Activated CD4-positive, alpha-beta T cell treated with anti-CD3 and anti-CD28 coated beads, Interleukin-2, amount 50 U/mL, for 24 hours (primary cell): ENCODE measurements at regions not wholly inside any gene's neighbourhood (a gene's known extent, or its start where the extent isn't known, plus 50 kb on each side); places are given as distances from the start of the nearest gene placed in this dataset.
"Not testable (repeated sequence)": the region's sequence is repeated elsewhere in the genome, so short reads cannot be mapped to it uniquely, and the experiment has no call there.

Experiments used
- DNase-seq, 2 donors: peaks; one replicate each; pipeline ENCODE4 v3.0.0-alpha.2; 2020; ENCODE audit warnings: low read depth in 1 of 2, low spot score in 1 of 2

- DNase-seq: no peak
Measured at GRCh38 chr5:56307714-56308333, 74.7 kb upstream of the ANKRD55 start.

GRCh38 chr5:56306433-56307150, 73.5 kb upstream of the ANKRD55 start:
- no peak for DNase-seq

GRCh38 chr5:56305001-56305950, 72.1 kb upstream of the ANKRD55 start:
- no peak for DNase-seq

GRCh38 chr5:56303511-56303910, 70.4 kb upstream of the ANKRD55 start:
- DNase-seq: no peak

- DNase-seq: no peak
Measured at GRCh38 chr5:56302027-56302426, 68.9 kb upstream of the ANKRD55 start.

GRCh38 chr5:56301069-56301468, 67.9 kb upstream of the ANKRD55 start:
- DNase-seq: no peak

- no peak for DNase-seq
Measured at GRCh38 chr5:56299212-56299611, 66.1 kb upstream of the ANKRD55 start.

- no peak for DNase-seq
Measured at GRCh38 chr5:56298336-56299090, 65.4 kb upstream of the ANKRD55 start.

- DNase-seq: no peak
Measured at GRCh38 chr5:56297851-56298250, 64.7 kb upstream of the ANKRD55 start.

GRCh38 chr5:56295311-56295710, 62.2 kb upstream of the ANKRD55 start:
- not testable (repeated sequence) for DNase-seq

- no peak for DNase-seq
Measured at GRCh38 chr5:56294354-56294753, 61.2 kb upstream of the ANKRD55 start.

- not testable (repeated sequence) for DNase-seq
Measured at GRCh38 chr5:56292874-56293273, 59.7 kb upstream of the ANKRD55 start.

- DNase-seq: no peak
Measured at GRCh38 chr5:56291661-56292374, 58.7 kb upstream of the ANKRD55 start.

GRCh38 chr5:56291079-56291643, 58.0 kb upstream of the ANKRD55 start:
- no peak for DNase-seq

GRCh38 chr5:56290378-56291078, 57.4 kb upstream of the ANKRD55 start:
- no peak for DNase-seq

GRCh38 chr5:56289602-56289987, 56.5 kb upstream of the ANKRD55 start:
- no peak for DNase-seq

- no peak for DNase-seq
Measured at GRCh38 chr5:56288873-56289601, 55.9 kb upstream of the ANKRD55 start.

GRCh38 chr5:56286015-56286884, 53.1 kb upstream of the ANKRD55 start:
- no peak for DNase-seq
